ENCODE measurements at regions not wholly inside any gene's neighbourhood (a gene's known extent, or its start where the extent isn't known, plus 50 kb on each side); places are given as distances from the start of the nearest gene placed in this dataset.

GRCh38 chr4:165604181-165604580 is 225.4 kb downstream of the CPE start:
- TF ChIP-seq CTCF (conservative IDR thresholded peaks at IDR 0.05): no peak
- TF ChIP-seq ZFX (IDR thresholded peaks at IDR 0.05): no peak
